ENCODE measurements at regions not wholly inside any gene's neighbourhood (a gene's known extent, or its start where the extent isn't known, plus 50 kb on each side); places are given as distances from the start of the nearest gene placed in this dataset.

DNA sequence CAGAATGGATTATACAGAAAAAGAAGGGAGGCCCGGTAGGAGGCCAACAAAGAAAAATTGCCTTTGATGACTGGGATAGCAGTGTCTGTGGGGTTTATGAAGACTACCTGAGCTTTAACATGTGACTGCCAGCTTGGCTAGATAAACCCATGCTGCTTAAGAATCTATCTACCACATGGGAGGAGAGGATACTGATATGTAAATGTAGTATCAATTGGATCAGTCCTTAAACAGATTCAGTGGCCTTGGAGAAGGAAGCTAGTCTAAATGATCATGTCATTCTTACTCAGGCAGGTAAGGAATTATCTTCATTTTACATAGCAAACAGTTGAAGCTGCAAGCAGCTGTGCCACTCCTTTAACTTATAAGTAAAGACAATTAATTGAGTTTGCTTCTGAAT lies 50.0 kb upstream of the SYNPR start:
- no peak for DNase-seq (ENCODE audit: low spot score)

Measured in globus pallidus (tissue), 1 donor.